Ovary (tissue), 7 donors: ENCODE measurements at regions not wholly inside any gene's neighbourhood (a gene's known extent, or its start where the extent isn't known, plus 50 kb on each side); places are given as distances from the start of the nearest gene placed in this dataset.

Experiments used
- DNase-seq, 5 donors: peaks; one replicate each; pipeline ENCODE4 v3.0.0-alpha.2; 2019 to 2020
- H3K27ac ChIP-seq, 2 donors: fragments of 200-600 bp; one replicate each; pipeline versions ENCODE4 v1.5.1 to v1.8.0; 2019 to 2022
- H3K27me3 ChIP-seq: fragments of 200-600 bp; one replicate; pipeline ENCODE4 v1.8.0; 2022
- H3K36me3 ChIP-seq: fragments of 200-600 bp; sonication (generic); one replicate; pipeline ENCODE4 v1.5.1; 2019
- H3K4me1 ChIP-seq: one replicate; pipeline ENCODE4 v1.8.1; 2013; ENCODE audit warnings: mild to moderate bottlenecking, moderate library complexity; ENCODE audit not compliant: insufficient read depth
- H3K4me3 ChIP-seq: fragments of 200-600 bp; sonication (generic); one replicate; pipeline ENCODE4 v1.5.1; 2017
- H3K9me3 ChIP-seq, 2 donors: fragments of 200-600 bp in 1 of 2; sonication (generic) in 1 of 2; one replicate each; pipeline versions ENCODE4 v1.5.1 to v1.8.1; 2013 to 2019; ENCODE audit warnings: mild to moderate bottlenecking in 1 of 2, moderate library complexity in 1 of 2
- CTCF ChIP-seq, 3 donors: fragments of 450-650 bp in 2 of 3; fragments of 200-600 bp in 1 of 3; IDR thresholded peaks; one replicate each; pipeline versions ENCODE4 v1.5.1 to v1.8.0; 2016 to 2022; ENCODE audit warnings: antibody characterized with exemption in 3 of 3, mild to moderate bottlenecking in 1 of 3
- EP300 ChIP-seq: sonication (generic); formaldehyde crosslinking; IDR thresholded peaks from one replicate; pipeline ENCODE4 v1.6.1; 2017; ENCODE audit warnings: antibody characterized with exemption
- POLR2A ChIP-seq: fragments of 450-650 bp; IDR thresholded peaks from one replicate; pipeline ENCODE4 v1.6.1; 2017; ENCODE audit warnings: antibody characterized with exemption, mild to moderate bottlenecking, moderate library complexity
- WGBS, 3 donors: extraction: QIAGEN DNeasy Blood & Tissue Kit in 1 of 3; methylation state at CpG; one replicate each; pipeline versions ENCODE4 v1.1.5 to v1.1.7; 2013 to 2017; 5-methylcytosine and 5-hydroxymethylcytosine counted together
- intact Hi-C, 4 donors: fragments of 100-400 bp; cut with DNase I; formaldehyde crosslinking; loops; one replicate each; pipeline versions ENCODE4 v1.11.0 to v1.15.1; 2022 to 2023
- donor health status: DM: no; HTN: no; CAD: no; lungs with moderate emphysema.
- donor health status: DM: no; HTN: no; CAD: no.
- donor health status: Bipolar disorder and iron deficiency.
- donor health status: DM: no; HTN: no; CAD: no.
- donor health status: DM: yes; HTN: yes; CAD: no.

GRCh38 chr4:178333355-178333754 lies 891.1 kb upstream of the AGA start:
- DNase-seq, result no peak
- Histone ChIP-seq H3K36me3 (no peaks in the 10 kb centered on the region), H3K4me1 (no peaks in the 10 kb centered on the region), H3K9me3 (no peaks in the 10 kb centered on the region), H3K27me3 (peaks cover 2% of the 10 kb centered on the region), H3K27ac (no peak overlapping the region), H3K4me3 (no peak overlapping the region)
- WGBS, 3 donors, result 82 to 85% (median 83%) methylated on average over 4 of the region's 4 CpGs
- intact Hi-C loops, result no loop called here
- TF ChIP-seq EP300, result no peak
- no peak for TF ChIP-seq CTCF (IDR thresholded peaks at IDR 0.05)
- TF ChIP-seq POLR2A, result no peak

GRCh38 chr4:178339769-178340168 lies 897.5 kb upstream of the AGA start:
- no peaks in the 10 kb centered on the region for H3K9me3 ChIP-seq
- no peaks in the 10 kb centered on the region for H3K36me3 ChIP-seq
- no peaks in the 10 kb centered on the region for H3K4me1 ChIP-seq
- TF ChIP-seq CTCF (IDR thresholded peaks at IDR 0.05) (no peak), EP300 (no peak), POLR2A (no peak)
- no peak overlapping the region for H3K27ac ChIP-seq
- intact Hi-C loops, result no loop called here
- DNase-seq, result no peak
- peaks cover 2% of the 10 kb centered on the region for H3K27me3 ChIP-seq
- H3K4me3 ChIP-seq, result no peak overlapping the region

GRCh38 chr4:178340468-178340867 lies 898.2 kb upstream of the AGA start:
- TF ChIP-seq POLR2A (no peak), CTCF (IDR thresholded peaks at IDR 0.05) (no peak), EP300 (no peak)
- no peak overlapping the region for H3K27ac ChIP-seq
- WGBS, 3 donors, result 88 to 90% (median 89%) methylated on average over 7 of the region's 7 CpGs
- no peaks in the 10 kb centered on the region for H3K27me3 ChIP-seq
- no peak for DNase-seq
- no peaks in the 10 kb centered on the region for H3K36me3 ChIP-seq
- intact Hi-C loops, result no loop called here
- H3K4me3 ChIP-seq, result no peak overlapping the region
- H3K9me3 ChIP-seq, result no peaks in the 10 kb centered on the region
- H3K4me1 ChIP-seq, result no peaks in the 10 kb centered on the region

GRCh38 chr4:178344096-178344495 lies 901.9 kb upstream of the AGA start:
- no peak overlapping the region for H3K4me3 ChIP-seq
- no peak for DNase-seq
- no peaks in the 10 kb centered on the region for H3K27me3 ChIP-seq
- TF ChIP-seq EP300, result no peak
- TF ChIP-seq CTCF (IDR thresholded peaks at IDR 0.05), result no peak
- no peak for TF ChIP-seq POLR2A
- H3K36me3 ChIP-seq, result no peaks in the 10 kb centered on the region
- no peaks in the 10 kb centered on the region for H3K9me3 ChIP-seq
- intact Hi-C loops, result no loop called here
- no peaks in the 10 kb centered on the region for H3K4me1 ChIP-seq
- no peak overlapping the region for H3K27ac ChIP-seq

- DNase-seq, result no peak
- no peaks in the 10 kb centered on the region for H3K4me1 ChIP-seq
- H3K36me3 ChIP-seq, result no peaks in the 10 kb centered on the region
- no peak overlapping the region for H3K27ac ChIP-seq
- TF ChIP-seq CTCF (IDR thresholded peaks at IDR 0.05) (no peak), POLR2A (no peak), EP300 (no peak)
- H3K4me3 ChIP-seq, result no peak overlapping the region
- H3K27me3 ChIP-seq, result no peaks in the 10 kb centered on the region
- H3K9me3 ChIP-seq, result no peaks in the 10 kb centered on the region
- intact Hi-C loops, result no loop called here
Observed at GRCh38 chr4:178347111-178347510, 904.9 kb upstream of the AGA start.
